ENCODE measurements at regions not wholly inside any gene's neighbourhood (a gene's known extent, or its start where the extent isn't known, plus 50 kb on each side); places are given as distances from the start of the nearest gene placed in this dataset.
A peak's percentile ranks its signal among the peaks of the same experiment; 100 is the strongest.

DNA sequence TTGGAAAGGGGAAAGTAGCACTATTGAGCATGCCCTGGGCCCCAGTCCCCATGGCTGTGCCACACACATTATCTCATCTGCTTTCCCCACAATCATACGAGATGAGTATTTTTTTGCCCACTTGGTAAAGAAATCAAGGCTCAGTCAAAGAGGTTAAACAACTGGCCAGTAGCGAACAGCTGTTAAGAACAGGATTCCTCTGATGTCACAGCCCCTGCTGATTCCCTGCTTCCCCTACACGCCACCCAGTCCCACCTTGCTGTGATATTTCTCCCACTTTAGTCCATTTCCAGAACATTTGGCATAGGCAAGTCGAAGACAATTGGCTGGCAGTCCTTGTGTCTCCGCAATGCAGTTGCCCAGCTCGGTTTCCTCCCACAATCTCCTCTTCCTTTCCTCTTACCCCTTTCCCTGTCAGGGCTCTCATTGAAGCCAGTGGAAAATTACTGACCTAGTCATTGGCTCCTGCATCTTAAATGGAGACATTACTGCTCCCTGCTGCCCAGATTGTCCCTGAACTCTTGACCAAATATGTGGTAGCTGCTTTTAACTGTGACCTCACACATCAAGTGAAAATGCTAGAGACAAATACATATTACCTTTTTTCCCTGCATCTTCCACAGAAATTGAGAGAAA lies 56.5 kb upstream of the EEPD1 start:
- ATAC-seq: peak; percentile 47
- DNase-seq (ENCODE audit: missing footprints): no peak
- intact Hi-C loops (cut with DNase I): loop anchor here (10.0 kb wide), 1 partner anchor 112 kb away; no protein-coding TSS in a partner anchor

DNA sequence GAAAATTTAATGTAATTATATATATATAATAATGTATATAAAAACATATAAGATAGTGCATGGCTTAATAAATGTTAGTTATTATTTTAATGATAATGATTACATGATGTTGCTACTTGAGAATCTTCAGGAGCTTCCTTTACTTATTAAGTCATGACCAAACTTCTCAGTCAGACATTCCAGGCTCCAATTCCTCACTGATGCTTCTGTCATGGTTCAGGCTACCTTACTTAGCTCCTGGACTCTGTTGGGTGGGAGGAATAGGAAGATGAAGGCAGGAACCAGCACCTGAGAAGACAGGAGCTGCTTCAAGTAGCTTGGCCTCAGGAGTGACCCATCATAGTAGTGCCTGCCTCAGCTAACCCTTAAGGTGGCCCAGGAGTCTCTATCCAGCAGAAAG lies 55.0 kb upstream of the EEPD1 start:
- ATAC-seq (no peak), DNase-seq (ENCODE audit: missing footprints) (no peak)
- intact Hi-C loops (cut with DNase I): loop anchor here (10.0 kb wide), 1 partner anchor 113 kb away; no protein-coding TSS in a partner anchor

DNA sequence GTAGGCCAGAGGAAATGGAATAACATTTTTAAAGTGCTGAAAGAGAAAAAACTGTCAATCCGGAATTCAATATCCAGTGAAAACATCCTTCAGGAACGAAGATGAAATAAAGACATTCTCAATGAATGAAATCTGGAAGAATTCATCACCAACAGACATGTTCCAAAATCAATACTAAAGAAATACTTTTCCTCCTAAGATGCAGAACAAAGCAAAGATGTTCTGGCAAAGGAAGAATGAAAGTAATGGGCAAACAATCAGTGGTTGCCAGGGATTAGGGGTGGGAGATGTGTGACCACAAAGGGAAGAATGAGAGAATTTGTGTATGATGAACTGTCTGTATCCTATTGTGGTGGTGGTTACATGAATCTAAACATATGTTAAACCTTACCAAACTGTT lies 52.8 kb upstream of the EEPD1 start:
- DNase-seq (ENCODE audit: missing footprints) (no peak), ATAC-seq (no peak)
- intact Hi-C loops (cut with DNase I): no loop called here

DNA sequence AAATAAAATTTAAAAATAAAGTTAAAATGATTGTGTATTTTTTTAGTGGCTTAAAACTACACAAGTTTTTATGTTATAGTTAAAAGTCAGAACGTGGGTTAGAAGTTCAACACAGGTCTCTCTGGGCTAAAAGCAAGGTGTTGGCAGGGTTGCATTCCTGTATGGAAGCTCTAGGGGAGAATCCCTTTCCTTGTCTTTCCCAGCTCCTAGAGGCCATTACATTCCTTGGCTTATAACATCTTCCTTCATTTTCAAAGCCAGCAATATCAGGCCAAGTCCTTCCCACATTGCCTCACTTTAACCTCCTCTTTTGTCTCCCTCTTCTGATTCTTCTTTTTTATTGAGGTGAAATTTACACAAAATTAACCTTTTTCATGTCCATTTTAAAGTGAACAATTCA lies 52.4 kb upstream of the EEPD1 start:
- DNase-seq (ENCODE audit: missing footprints) (no peak), ATAC-seq (no peak)
- intact Hi-C loops (cut with DNase I): no loop called here
